Activated naive CD8-positive, alpha-beta T cell treated with anti-CD3 and anti-CD28 coated beads, Interleukin-2, amount 50 U/mL, for 16 hours (primary cell): ENCODE measurements at regions not wholly inside any gene's neighbourhood (a gene's known extent, or its start where the extent isn't known, plus 50 kb on each side); places are given as distances from the start of the nearest gene placed in this dataset.

Experiments
- DNase-seq: peaks from one replicate; pipeline ENCODE4 v3.0.0-alpha.2; 2020; ENCODE audit warnings: low read depth, low spot score

GRCh38 chr1:48055876-48056764, 58.9 kb upstream of the TRABD2B start:
- DNase-seq: no peak

DNA sequence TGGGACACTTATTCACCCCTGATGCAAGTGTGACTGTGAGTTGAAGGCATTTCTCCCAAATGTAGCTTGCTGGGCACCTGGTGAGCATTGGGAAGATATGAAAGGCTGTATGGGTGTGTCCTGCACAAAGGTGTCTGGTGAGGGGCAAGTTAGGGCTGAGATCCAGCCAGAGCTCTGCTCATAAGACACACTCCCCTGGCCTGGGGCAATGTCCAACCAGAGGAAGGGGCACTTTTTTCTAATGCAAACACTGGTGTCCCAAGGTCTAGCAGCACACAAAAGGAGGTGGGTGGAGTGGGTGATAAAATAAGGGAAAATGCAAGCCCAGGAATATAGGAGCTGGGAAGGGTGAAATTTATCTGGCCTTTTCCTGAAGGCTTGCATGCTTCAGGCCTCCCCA, 57.0 kb upstream of the TRABD2B start:
- DNase-seq: no peak

DNA sequence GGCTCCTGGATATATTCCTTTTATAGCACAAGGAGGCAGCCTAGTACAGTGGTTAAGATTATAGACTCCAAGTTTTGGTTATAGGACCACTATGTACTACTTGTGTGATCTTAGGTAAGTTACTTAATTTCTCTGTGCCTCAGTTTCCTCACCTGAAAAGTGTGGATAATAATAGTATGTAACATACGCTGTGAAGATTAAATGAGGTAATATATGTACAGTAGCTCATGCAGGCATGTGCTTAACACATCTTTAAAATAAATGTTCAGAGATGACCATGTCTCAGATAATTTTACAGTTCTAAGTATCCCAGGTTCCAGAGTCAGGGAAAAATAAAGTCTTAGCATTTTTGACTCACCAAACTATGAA, 55.7 kb upstream of the TRABD2B start:
- DNase-seq: no peak

GRCh38 chr1:48051466-48052126, 54.4 kb upstream of the TRABD2B start:
- no peak for DNase-seq

GRCh38 chr1:48049823-48050535, 52.8 kb upstream of the TRABD2B start:
- DNase-seq: no peak

GRCh38 chr1:48048980-48049379, 51.8 kb upstream of the TRABD2B start:
- DNase-seq: no peak

- no peak for DNase-seq
Measured at GRCh38 chr1:48048064-48048463, 50.9 kb upstream of the TRABD2B start.

DNA sequence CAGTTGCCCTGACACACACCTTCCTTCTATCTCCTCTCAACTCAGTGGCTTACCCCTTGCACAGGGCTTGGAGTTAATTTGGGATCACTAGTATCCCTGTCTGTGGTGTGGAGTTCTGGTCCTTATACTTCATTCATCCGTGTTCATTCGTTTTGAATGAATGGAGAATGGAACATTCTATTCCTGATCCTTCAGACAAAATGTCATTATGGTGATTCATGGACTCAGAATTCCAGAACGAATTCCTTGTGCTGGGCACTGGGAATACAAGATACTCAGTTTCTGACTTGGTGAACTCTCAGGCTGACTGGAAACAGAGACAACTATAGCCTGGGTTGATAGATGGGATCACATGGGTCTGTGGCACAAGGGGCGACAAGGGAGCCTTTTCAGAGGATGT, 49.9 kb upstream of the TRABD2B start:
- no peak for DNase-seq
